ENCODE measurements at regions not wholly inside any gene's neighbourhood (a gene's known extent, or its start where the extent isn't known, plus 50 kb on each side); places are given as distances from the start of the nearest gene placed in this dataset.

- no peaks in the 10 kb centered on the region; the same call in 1 of the 2 replicates for H4K20me1 ChIP-seq (ENCODE audit: insufficient read depth)
- ChIA-PET CTCF (no interaction called here), POLR2A (ENCODE audit: unreplicated experiment) (interaction anchor here (0.7 kb wide), 1 partner anchor 121 kb away, joined by 10 read pairs; no protein-coding TSS in a partner anchor)
- no peaks in the 10 kb centered on the region for H3K9me3 ChIP-seq (ENCODE audit: insufficient read depth, low read depth)
- peaks cover 38% of the 10 kb centered on the region for H3K79me2 ChIP-seq (ENCODE audit: low read depth)
- TF ChIP-seq CTCF (conservative IDR thresholded peaks at IDR 0.05) = no peak
- no peak for TF ChIP-seq EZH2 (IDR thresholded peaks at IDR 0.05; ENCODE audit: low read depth)
- peak overlapping the region; percentile 88 for H3K27ac ChIP-seq
- no peaks in the 10 kb centered on the region for H3K36me3 ChIP-seq (ENCODE audit: low read depth)
- peaks cover 14% of the 10 kb centered on the region for H3F3A ChIP-seq (ENCODE audit: insufficient read depth, low read depth)
- no peaks in the 10 kb centered on the region for H3K27me3 ChIP-seq (ENCODE audit: insufficient read depth, low read depth)
- peaks cover 44% of the 10 kb centered on the region for H3K4me1 ChIP-seq (replicated peaks; ENCODE audit: insufficient read depth)
- peak; percentile 34 to 85 for DNase-seq
- intact Hi-C loops (cut with micrococcal nuclease; ENCODE audit: unreplicated experiment) = loop anchor here (1.0 kb wide), 1 partner anchor 60 kb away; no protein-coding TSS in a partner anchor
- H3K4me2 ChIP-seq = peak overlapping the region; percentile 65
- no peak overlapping the region for H2AFZ ChIP-seq
- peak overlapping the region; percentile 19; the same call in 1 of the 2 replicates for H3K4me3 ChIP-seq
- H3K9me2 ChIP-seq (ENCODE audit: insufficient read depth) = no peaks in the 10 kb centered on the region
- no TSS peak for BruUV-seq (replicated peaks)
These were observed 58.9 kb upstream of the ULK4 start for GRCh38 chr3:42020684-42021307.

- POLR2A ChIA-PET (ENCODE audit: unreplicated experiment) = no interaction called here
- Histone ChIP-seq H3K27ac (peak overlapping the region; percentile 88), H3K27me3 (ENCODE audit: insufficient read depth, low read depth) (no peaks in the 10 kb centered on the region), H2AFZ (no peak overlapping the region), H3F3A (ENCODE audit: insufficient read depth, low read depth) (peaks cover 14% of the 10 kb centered on the region), H3K4me2 (peak overlapping the region; percentile 65), H3K79me2 (ENCODE audit: low read depth) (peaks cover 44% of the 10 kb centered on the region), H4K20me1 (ENCODE audit: insufficient read depth) (no peaks in the 10 kb centered on the region; the same call in 1 of the 2 replicates), H3K9me3 (ENCODE audit: insufficient read depth, low read depth) (no peaks in the 10 kb centered on the region), H3K4me3 (no peak overlapping the region), H3K4me1 (replicated peaks; ENCODE audit: insufficient read depth) (peaks cover 39% of the 10 kb centered on the region), H3K9me2 (ENCODE audit: insufficient read depth) (no peaks in the 10 kb centered on the region), H3K36me3 (ENCODE audit: low read depth) (no peaks in the 10 kb centered on the region)
- no peak for TF ChIP-seq EZH2 (IDR thresholded peaks at IDR 0.05; ENCODE audit: low read depth)
- no peak for TF ChIP-seq CTCF (conservative IDR thresholded peaks at IDR 0.05)
- DNase-seq = no peak
- intact Hi-C loops (cut with micrococcal nuclease; ENCODE audit: unreplicated experiment) = loop anchor here (10.0 kb wide), 1 partner anchor 125 kb away; no protein-coding TSS in a partner anchor
- CTCF ChIA-PET = no interaction called here
- no TSS peak for BruUV-seq (replicated peaks)
These were observed 58.0 kb upstream of the ULK4 start for GRCh38 chr3:42019953-42020260.

- ChIA-PET CTCF (no interaction called here), POLR2A (ENCODE audit: unreplicated experiment) (no interaction called here)
- peak overlapping the region; percentile 65 for H3K4me2 ChIP-seq
- peaks cover 49% of the 10 kb centered on the region for H3K79me2 ChIP-seq (ENCODE audit: low read depth)
- H2AFZ ChIP-seq = no peak overlapping the region
- H3F3A ChIP-seq (ENCODE audit: insufficient read depth, low read depth) = peaks cover 14% of the 10 kb centered on the region
- DNase-seq = no peak
- no peaks in the 10 kb centered on the region; the same call in 1 of the 2 replicates for H4K20me1 ChIP-seq (ENCODE audit: insufficient read depth)
- intact Hi-C loops (cut with micrococcal nuclease; ENCODE audit: unreplicated experiment) = loop anchor here (10.0 kb wide), 1 partner anchor 125 kb away; no protein-coding TSS in a partner anchor
- no peak overlapping the region for H3K4me3 ChIP-seq
- H3K36me3 ChIP-seq (ENCODE audit: low read depth) = no peaks in the 10 kb centered on the region
- H3K27me3 ChIP-seq (ENCODE audit: insufficient read depth, low read depth) = no peaks in the 10 kb centered on the region
- peak overlapping the region; percentile 88 for H3K27ac ChIP-seq
- no peak for TF ChIP-seq EZH2 (IDR thresholded peaks at IDR 0.05; ENCODE audit: low read depth)
- TF ChIP-seq CTCF (conservative IDR thresholded peaks at IDR 0.05) = no peak
- H3K4me1 ChIP-seq (replicated peaks; ENCODE audit: insufficient read depth) = peaks cover 44% of the 10 kb centered on the region
- BruUV-seq (replicated peaks) = no TSS peak
- no peaks in the 10 kb centered on the region for H3K9me3 ChIP-seq (ENCODE audit: insufficient read depth, low read depth)
- H3K9me2 ChIP-seq (ENCODE audit: insufficient read depth) = no peaks in the 10 kb centered on the region
These were observed 57.4 kb upstream of the ULK4 start for GRCh38 chr3:42019144-42019952.

Data from PC-9 (cell line).